ENCODE measurements at regions not wholly inside any gene's neighbourhood (a gene's known extent, or its start where the extent isn't known, plus 50 kb on each side); places are given as distances from the start of the nearest gene placed in this dataset.

DNA sequence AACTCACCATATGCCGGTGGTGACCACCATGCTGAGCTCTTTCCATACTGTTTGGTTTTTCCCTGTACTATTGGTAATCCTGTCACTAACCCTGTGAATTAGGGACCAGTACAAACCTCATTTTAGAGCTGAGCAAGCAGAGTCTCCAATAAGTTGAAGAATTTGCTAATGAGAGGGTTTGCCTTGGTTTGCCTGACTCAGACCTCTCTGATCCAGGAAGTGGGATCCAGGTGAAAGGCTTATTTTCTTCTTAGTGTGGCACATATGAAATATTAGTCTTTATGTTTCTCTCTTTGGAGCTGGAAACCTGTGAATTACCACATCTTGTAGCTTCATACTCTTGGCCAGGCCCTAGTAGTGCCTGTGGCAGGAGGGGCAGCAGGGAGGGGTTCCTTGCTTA, 114.1 kb upstream of the IGFBP3 start:
- Mint-ChIP-seq H3K27me3 (ENCODE audit: low read depth) (no peaks in the 10 kb centered on the region), H3K9me3 (no peaks in the 10 kb centered on the region)
- TF ChIP-seq, protein P1, sequence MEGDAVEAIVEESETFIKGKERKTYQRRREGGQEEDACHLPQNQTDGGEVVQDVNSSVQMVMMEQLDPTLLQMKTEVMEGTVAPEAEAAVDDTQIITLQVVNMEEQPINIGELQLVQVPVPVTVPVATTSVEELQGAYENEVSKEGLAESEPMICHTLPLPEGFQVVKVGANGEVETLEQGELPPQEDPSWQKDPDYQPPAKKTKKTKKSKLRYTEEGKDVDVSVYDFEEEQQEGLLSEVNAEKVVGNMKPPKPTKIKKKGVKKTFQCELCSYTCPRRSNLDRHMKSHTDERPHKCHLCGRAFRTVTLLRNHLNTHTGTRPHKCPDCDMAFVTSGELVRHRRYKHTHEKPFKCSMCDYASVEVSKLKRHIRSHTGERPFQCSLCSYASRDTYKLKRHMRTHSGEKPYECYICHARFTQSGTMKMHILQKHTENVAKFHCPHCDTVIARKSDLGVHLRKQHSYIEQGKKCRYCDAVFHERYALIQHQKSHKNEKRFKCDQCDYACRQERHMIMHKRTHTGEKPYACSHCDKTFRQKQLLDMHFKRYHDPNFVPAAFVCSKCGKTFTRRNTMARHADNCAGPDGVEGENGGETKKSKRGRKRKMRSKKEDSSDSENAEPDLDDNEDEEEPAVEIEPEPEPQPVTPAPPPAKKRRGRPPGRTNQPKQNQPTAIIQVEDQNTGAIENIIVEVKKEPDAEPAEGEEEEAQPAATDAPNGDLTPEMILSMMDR (IDR thresholded peaks at IDR 0.05; ENCODE audit: unreplicated experiment in 3 of 3), result no peak

GRCh38 chr7:46034056-46034768, 113.1 kb upstream of the IGFBP3 start:
- no peak overlapping the region for H3K27ac Mint-ChIP-seq
- no peaks in the 10 kb centered on the region for H3K36me3 Mint-ChIP-seq (ENCODE audit: low read depth)
- H3K27me3 Mint-ChIP-seq (ENCODE audit: low read depth), result no peaks in the 10 kb centered on the region
- H3K9me3 Mint-ChIP-seq, result peaks cover 3% of the 10 kb centered on the region
- H3K4me3 Mint-ChIP-seq, result no peak overlapping the region
- no peaks in the 10 kb centered on the region for H3K4me1 Mint-ChIP-seq
- TF ChIP-seq, protein P1 (IDR thresholded peaks at IDR 0.05; ENCODE audit: unreplicated experiment in 3 of 3), result no peak

More for the DNA sequence above, 114.1 kb upstream of the IGFBP3 start:
- Mint-ChIP-seq H3K36me3 (ENCODE audit: low read depth) (no peaks in the 10 kb centered on the region), H3K4me3 (no peak overlapping the region), H3K27ac (no peak overlapping the region), H3K4me1 (no peaks in the 10 kb centered on the region)

- Mint-ChIP-seq H3K36me3 (ENCODE audit: low read depth) (no peaks in the 10 kb centered on the region), H3K4me3 (no peak overlapping the region), H3K4me1 (no peaks in the 10 kb centered on the region), H3K27ac (no peak overlapping the region), H3K27me3 (ENCODE audit: low read depth) (no peaks in the 10 kb centered on the region), H3K9me3 (peaks cover 6% of the 10 kb centered on the region)
- TF ChIP-seq, protein P1 (IDR thresholded peaks at IDR 0.05; ENCODE audit: unreplicated experiment in 3 of 3), result no peak
Measured at GRCh38 chr7:46033592-46033991, 112.5 kb upstream of the IGFBP3 start.

DNA sequence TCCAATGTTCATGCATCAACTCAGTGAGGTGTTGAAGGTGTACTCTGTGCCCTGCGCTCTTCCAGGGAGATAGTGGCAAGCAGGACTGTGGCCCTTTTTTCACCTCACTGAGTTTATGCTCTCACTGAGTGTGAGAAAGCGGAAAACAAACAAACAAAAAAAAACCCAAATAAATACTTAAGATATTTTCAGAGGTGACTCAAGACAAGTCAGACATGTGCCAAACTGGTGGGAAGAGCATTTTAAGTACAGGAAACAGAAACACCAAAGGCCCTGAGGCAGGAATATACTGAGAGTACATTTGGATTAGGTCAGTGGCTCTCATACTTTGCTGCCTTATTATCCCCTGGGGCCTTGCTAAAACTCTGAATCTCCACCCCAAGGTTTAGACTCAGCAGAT, 111.9 kb upstream of the IGFBP3 start:
- no peaks in the 10 kb centered on the region for H3K36me3 Mint-ChIP-seq (ENCODE audit: low read depth)
- H3K27ac Mint-ChIP-seq, result no peak overlapping the region

DNA sequence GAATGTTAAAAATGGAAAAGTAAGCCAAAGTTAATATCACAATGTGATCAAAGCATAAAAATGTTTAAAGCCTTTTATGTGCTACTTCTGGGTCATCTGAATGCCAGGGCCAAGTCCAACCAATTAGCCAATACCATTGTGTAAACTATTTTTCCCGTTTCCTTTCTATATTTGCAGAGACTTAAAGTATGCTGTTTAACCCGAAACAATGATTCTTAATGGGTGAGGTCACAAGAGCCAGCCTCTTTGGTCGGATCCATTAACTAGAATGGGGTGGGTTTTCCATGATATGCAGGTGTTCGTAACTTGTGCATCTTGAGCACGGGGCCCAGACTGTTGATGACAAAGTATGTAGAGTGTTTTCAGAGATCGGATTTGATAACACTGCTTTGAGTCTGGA, 111.3 kb upstream of the IGFBP3 start:
- H3K4me1 Mint-ChIP-seq, result no peaks in the 10 kb centered on the region
- peaks cover 6% of the 10 kb centered on the region for H3K9me3 Mint-ChIP-seq
- TF ChIP-seq, protein P1 (IDR thresholded peaks at IDR 0.05; ENCODE audit: unreplicated experiment in 3 of 3), result no peak
- H3K36me3 Mint-ChIP-seq (ENCODE audit: low read depth), result no peaks in the 10 kb centered on the region
- H3K4me3 Mint-ChIP-seq, result no peak overlapping the region
- H3K27me3 Mint-ChIP-seq (ENCODE audit: low read depth), result no peaks in the 10 kb centered on the region
- H3K27ac Mint-ChIP-seq, result no peak overlapping the region

More for the DNA sequence above, 111.9 kb upstream of the IGFBP3 start:
- Mint-ChIP-seq H3K9me3 (peaks cover 6% of the 10 kb centered on the region), H3K4me1 (no peaks in the 10 kb centered on the region), H3K4me3 (no peak overlapping the region), H3K27me3 (ENCODE audit: low read depth) (no peaks in the 10 kb centered on the region)
- TF ChIP-seq, protein P1 (IDR thresholded peaks at IDR 0.05; ENCODE audit: unreplicated experiment in 3 of 3), result no peak

DNA sequence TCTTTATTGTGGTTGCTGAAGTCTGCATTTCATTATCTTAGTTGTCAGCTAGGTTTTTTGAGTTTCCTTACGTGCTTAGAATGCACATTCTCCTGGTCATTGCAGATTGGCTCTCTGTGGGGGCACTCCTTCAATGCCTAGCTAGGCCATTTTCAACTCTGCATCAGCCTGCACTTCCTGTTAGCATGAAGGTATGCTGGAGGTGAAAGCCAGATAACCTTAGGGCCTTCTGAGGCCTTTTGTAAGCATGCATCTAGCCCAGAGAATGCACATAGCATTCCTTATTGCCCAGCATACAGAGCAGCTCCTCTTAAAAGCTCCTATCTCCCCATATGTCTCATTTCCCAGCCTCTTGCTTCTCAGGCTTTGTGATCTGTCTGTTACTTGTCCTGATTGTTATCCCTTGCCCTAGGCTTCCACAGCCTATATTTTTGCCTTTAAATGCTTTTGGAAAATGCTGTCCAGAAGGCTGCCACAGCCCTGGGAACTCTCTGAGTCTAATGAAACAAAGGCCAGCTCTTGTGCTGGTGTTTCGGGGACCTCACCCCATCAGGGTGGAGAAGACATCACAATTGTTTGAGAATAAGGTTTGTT, 108.1 kb upstream of the IGFBP3 start:
- Mint-ChIP-seq H3K27ac (no peak overlapping the region), H3K36me3 (ENCODE audit: low read depth) (no peaks in the 10 kb centered on the region), H3K9me3 (peaks cover 9% of the 10 kb centered on the region), H3K27me3 (ENCODE audit: low read depth) (no peaks in the 10 kb centered on the region), H3K4me3 (no peak overlapping the region), H3K4me1 (peaks cover 11% of the 10 kb centered on the region)
- TF ChIP-seq, protein P1 (IDR thresholded peaks at IDR 0.05; ENCODE audit: unreplicated experiment in 3 of 3), result no peak

Measured in nephron (organoid).